ENCODE measurements at regions not wholly inside any gene's neighbourhood (a gene's known extent, or its start where the extent isn't known, plus 50 kb on each side); places are given as distances from the start of the nearest gene placed in this dataset.

DNA sequence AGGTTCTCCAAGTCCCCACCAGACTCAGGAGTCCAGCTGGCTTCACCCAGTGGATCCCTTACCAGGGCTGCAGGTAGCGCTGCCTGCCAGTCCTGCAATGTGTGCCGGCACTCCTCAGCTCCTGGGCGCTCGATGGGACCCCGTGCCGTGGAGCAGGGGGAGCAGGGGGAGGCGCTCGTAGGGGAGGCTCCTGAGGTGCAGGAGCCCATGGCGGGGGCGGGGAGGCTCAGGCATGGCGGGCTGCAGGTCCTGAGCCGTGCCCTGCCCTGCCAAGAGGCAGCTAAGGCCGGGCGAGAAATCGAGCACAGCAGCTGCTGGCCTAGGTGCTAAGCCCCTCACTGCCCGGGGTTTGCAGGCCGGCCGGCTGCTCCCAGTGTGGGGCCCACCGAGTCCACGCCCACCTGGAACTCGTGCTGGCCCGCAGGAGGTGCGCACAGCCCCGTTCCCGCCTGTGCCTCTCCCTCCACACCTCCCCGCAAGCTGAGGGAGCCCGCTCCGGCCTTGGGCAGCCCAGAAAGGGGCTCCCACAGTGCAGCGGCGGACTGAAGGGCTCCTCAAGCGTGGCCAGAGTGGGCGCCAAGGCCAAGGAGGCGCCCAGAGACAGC is 792.9 kb upstream of the CCDC179 start:
- H3K27me3 ChIP-seq, result no peaks in the 10 kb centered on the region

DNA sequence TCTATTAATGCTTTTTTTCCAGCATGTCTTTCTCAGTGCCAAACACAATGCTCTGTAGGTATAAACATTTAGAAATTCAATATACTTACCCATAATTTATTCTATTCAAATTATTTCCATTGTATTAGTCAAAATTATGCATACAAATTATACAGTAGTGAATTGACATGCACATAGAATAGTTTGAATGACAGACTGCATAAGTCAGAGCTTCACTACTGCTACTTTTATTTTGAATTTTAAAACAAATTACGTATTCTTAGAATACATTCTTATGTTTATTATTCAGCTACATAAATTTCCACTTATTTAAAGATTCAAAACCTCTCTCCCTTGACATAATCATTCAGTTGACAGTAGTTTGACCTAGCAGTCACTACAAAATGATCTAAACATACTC is 808.0 kb upstream of the CCDC179 start:
- DNase-seq, result no peak
- no peaks in the 10 kb centered on the region for H3K9me3 ChIP-seq
- TF ChIP-seq CTCF (IDR thresholded peaks at IDR 0.05), result no peak
- TF ChIP-seq POLR2A (IDR thresholded peaks at IDR 0.05), result no peak
- H3K27me3 ChIP-seq, result no peaks in the 10 kb centered on the region
- no peak overlapping the region for H3K4me3 ChIP-seq
- no peaks in the 10 kb centered on the region for H3K36me3 ChIP-seq
- no peak overlapping the region for H3K27ac ChIP-seq
- no peaks in the 10 kb centered on the region for H3K4me1 ChIP-seq

More for the DNA sequence above, 792.9 kb upstream of the CCDC179 start:
- no peaks in the 10 kb centered on the region for H3K9me3 ChIP-seq
- no peaks in the 10 kb centered on the region for H3K36me3 ChIP-seq
- no peaks in the 10 kb centered on the region for H3K4me1 ChIP-seq
- H3K4me3 ChIP-seq, result no peak overlapping the region
- no peak overlapping the region for H3K27ac ChIP-seq
- no peak for DNase-seq
- TF ChIP-seq CTCF (IDR thresholded peaks at IDR 0.05), result no peak
- no peak for TF ChIP-seq POLR2A (IDR thresholded peaks at IDR 0.05)

- Histone ChIP-seq H3K36me3 (no peaks in the 10 kb centered on the region), H3K27ac (no peak overlapping the region), H3K4me3 (no peak overlapping the region), H3K27me3 (no peaks in the 10 kb centered on the region), H3K9me3 (no peaks in the 10 kb centered on the region), H3K4me1 (no peaks in the 10 kb centered on the region)
- no peak for TF ChIP-seq CTCF (IDR thresholded peaks at IDR 0.05)
- no peak for TF ChIP-seq POLR2A (IDR thresholded peaks at IDR 0.05)
- no peak for DNase-seq
These were observed 813.1 kb upstream of the CCDC179 start for GRCh38 chr11:23673366-23673765.

DNA sequence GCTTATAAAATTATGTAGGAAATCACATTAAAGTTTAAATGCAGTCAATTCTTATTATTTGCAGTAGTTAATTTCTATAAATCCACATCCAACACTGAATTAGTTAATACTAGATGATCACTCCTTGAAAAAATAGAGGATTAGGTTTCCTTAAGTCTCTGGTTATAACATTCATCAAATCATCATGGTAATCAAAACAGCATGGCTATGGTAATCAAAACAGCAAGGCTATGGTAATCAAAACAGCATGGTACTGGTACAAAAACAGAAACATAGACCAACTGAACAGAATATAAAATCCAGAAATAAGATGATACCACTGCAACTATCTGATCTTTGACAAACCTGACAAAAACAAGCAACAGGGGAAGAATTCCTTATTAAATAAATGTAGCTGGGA is 814.6 kb upstream of the CCDC179 start:
- H3K4me1 ChIP-seq, result no peaks in the 10 kb centered on the region
- H3K9me3 ChIP-seq, result no peaks in the 10 kb centered on the region
- H3K4me3 ChIP-seq, result no peak overlapping the region
- no peaks in the 10 kb centered on the region for H3K27me3 ChIP-seq
- no peaks in the 10 kb centered on the region for H3K36me3 ChIP-seq
- no peak overlapping the region for H3K27ac ChIP-seq
- DNase-seq, result no peak
- TF ChIP-seq POLR2A (IDR thresholded peaks at IDR 0.05), result no peak
- TF ChIP-seq CTCF (IDR thresholded peaks at IDR 0.05), result no peak

DNA sequence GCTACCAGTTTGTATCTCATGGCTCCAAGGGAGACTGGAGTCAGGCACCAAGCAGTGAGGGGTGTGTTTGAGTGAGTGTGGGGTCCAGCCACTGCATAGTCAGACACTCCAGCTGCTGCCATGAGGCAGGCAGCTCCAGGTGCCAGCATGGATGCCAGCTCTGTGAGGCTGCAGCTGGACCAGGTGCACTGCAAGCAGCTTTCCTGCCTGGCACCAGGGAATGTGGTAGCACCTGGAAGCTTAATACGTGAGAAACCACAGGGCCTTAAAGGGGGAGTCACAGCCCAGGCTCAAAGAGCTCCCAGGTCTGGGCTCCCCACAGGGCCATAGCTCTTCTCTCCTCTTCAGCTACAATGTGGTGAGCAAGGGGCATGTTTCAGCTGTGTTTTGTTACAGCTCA is 817.8 kb upstream of the LUZP2 start:
- TF ChIP-seq CTCF (IDR thresholded peaks at IDR 0.05), result no peak
- no peak for TF ChIP-seq POLR2A (IDR thresholded peaks at IDR 0.05)
- no peak overlapping the region for H3K27ac ChIP-seq
- no peaks in the 10 kb centered on the region for H3K27me3 ChIP-seq
- H3K36me3 ChIP-seq, result no peaks in the 10 kb centered on the region
- no peaks in the 10 kb centered on the region for H3K9me3 ChIP-seq
- peak in 1 of 3 donors; percentile 34 for DNase-seq
- no peaks in the 10 kb centered on the region for H3K4me1 ChIP-seq
- H3K4me3 ChIP-seq, result no peak overlapping the region

GRCh38 chr11:23679981-23680380 is 816.9 kb upstream of the LUZP2 start:
- H3K27me3 ChIP-seq, result no peaks in the 10 kb centered on the region
- H3K9me3 ChIP-seq, result no peaks in the 10 kb centered on the region
- no peaks in the 10 kb centered on the region for H3K4me1 ChIP-seq
- H3K27ac ChIP-seq, result no peak overlapping the region
- no peak for DNase-seq
- TF ChIP-seq CTCF (IDR thresholded peaks at IDR 0.05) (no peak), POLR2A (IDR thresholded peaks at IDR 0.05) (no peak)
- no peaks in the 10 kb centered on the region for H3K36me3 ChIP-seq
- no peak overlapping the region for H3K4me3 ChIP-seq
